ENCODE measurements at regions not wholly inside any gene's neighbourhood (a gene's known extent, or its start where the extent isn't known, plus 50 kb on each side); places are given as distances from the start of the nearest gene placed in this dataset.

DNA sequence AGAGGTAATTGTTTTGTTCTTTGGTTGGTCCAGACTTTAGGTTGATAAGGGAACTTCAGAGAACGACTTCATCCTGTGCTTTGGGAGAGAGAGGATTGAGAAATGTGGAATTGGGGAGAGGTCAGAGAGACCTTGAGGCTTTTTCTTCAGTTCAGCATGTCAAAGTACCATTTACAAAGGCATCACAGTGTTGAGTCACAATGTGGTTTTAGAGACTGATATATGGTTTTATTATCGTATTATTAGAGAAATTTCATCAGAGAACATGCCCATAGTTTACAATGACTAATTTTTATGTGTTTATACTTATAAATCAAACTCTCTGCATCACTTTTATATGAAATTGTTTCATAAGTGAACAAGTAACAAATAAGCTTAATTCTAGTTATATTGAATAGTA lies 626.6 kb downstream of the DSC3 start:
- no peak for DNase-seq

DNA sequence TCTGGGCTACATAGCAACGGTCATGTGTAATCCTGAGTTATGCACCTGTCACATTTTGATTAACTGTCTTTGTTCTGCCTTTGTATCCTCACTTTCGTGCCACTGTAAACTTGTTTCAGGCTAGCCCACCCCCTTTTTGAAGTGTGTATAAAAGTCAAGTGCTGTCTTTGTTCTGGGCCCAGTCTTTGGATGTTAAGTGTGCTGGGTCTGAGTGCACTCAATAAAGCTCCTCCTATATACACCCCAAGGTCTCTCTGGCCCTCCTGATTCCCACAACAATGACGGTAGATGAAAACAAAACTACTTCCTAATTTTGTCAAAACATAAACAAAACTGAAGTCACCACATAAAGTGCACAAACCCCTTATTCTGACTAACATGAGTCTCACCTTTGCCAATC lies 633.4 kb downstream of the DSC3 start:
- no peak for DNase-seq

DNA sequence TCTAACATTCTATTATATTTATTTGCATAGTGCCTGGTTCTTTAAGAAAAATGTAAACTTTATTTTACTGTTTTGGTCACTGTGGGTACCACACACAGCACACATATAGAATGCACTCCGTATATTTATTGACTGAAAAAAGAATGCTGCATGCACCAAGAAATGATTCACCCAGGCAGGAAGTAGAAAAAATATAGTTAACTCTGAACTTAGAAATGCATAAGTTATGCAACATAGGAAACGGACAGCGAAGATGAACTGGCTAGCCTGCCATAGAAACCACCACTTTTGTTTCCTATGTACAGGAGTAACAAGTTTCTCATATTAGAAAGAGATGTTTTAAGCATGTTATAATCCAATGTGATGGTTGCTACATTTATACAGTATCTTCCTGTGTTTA lies 635.8 kb downstream of the DSC3 start:
- DNase-seq = no peak

DNA sequence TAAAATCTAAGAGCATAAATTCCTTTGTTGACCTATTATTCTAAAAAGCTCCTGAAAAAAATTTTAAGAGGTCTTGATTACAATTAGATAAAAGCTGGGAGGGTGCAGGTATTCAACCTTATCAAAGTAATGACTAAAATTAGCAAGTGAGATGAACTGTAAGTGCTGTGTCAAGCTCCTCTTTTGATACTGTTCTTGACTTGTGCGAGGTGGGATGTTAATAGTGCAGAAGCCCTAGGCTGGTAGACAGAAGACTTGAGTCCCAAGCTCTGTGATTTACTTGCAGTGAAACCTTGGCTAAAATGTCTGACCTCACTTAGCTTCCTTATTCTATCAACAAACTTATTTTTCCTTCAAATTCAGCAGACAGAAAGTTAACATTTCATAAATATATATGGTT lies 637.5 kb downstream of the DSC3 start:
- DNase-seq = no peak

DNA sequence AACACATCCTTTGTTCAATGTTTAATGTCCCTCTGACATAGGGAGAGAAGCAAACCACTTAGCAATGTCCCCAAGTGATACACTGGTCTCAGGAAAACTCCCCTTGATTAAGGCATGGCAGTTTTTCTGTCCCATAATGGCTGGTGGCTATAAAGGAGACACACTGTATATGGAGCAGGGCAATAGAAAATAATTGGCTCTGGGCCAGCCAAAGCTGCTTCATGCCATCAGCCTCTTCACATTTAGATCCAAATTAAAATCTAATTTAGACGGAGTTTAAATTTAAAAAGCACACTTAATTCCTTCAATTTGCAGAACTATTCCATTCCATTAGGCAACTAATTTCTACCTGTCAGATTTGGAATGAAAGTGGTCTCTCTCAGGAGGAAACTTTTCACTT lies 638.1 kb downstream of the DSC3 start:
- no peak for DNase-seq

DNA sequence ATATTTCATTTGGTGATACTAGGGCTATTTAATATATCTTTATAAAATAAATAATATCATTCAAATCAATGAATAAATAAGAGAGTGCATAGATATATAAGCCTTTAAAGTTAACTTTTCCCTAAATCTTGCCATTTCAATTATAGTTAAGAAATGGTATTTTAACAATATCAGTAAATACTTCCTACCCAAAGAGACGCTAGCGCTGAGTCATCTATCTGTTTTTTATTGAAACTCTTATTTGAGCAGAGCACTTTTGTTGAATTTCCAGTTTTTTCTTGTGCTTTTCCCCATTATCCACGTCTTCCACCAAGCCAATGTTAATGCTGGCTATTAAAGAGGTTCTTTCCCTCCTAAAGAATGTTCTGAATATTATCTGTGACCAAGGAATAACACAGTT lies 639.3 kb downstream of the DSC3 start:
- DNase-seq = no peak

DNA sequence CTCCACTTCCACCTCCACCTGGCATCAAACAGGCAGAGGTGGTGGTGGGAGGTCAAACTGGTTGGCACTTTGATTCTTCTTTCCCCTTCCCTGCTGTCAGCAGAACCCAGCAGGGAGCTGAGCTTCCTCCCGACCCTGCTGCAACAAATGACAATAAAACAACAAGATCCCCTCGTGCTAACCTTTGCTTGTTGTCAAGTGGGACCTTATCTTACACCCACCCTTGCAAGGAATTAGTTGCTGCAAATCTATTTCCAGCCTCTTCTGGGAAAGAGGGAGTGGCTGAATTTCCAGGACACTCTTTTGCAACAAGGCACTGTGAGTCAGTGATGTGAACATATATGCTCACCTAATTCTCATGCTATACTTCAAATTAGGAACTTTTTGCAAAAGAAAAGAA lies 655.1 kb downstream of the DSC3 start:
- no peak for DNase-seq

DNA sequence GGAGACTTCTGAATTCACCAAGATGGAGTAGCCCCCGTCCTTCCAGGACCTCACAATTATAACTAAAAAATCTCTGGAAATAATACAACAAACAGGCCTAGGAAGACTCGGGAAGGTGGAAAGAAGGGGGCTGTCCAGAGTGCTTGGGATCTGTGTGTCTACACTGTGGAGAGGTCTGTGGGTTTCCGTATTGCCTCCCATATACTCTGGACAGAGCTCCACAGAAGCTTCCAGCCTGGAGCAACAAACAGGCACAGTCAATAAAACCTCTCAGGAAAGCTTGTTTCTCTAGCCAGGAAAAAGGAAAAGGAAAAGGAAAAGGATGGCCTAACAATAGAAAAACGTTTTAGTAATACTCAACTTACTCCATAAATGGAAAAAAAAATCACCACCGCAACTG lies 655.9 kb downstream of the DSC3 start:
- no peak for DNase-seq

DNA sequence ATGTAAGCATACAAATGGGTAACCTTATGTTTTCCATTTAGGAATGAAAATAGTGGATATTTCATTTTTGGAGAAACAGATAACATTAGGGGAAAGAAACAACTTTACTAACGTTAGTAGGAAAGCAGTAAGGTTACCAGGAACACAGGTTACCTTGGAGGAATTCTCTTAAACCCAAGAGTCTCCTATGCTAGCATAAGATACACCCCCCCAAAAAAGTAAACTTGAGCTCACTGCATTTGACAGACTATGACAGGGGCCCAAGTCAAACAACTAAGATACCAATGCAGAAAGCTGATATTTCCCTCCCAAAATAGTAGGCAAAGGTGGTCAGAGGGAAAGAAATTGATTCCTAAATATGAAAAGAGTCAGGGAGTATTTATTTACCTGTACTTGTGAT lies 656.9 kb downstream of the DSC3 start:
- DNase-seq = no peak

DNA sequence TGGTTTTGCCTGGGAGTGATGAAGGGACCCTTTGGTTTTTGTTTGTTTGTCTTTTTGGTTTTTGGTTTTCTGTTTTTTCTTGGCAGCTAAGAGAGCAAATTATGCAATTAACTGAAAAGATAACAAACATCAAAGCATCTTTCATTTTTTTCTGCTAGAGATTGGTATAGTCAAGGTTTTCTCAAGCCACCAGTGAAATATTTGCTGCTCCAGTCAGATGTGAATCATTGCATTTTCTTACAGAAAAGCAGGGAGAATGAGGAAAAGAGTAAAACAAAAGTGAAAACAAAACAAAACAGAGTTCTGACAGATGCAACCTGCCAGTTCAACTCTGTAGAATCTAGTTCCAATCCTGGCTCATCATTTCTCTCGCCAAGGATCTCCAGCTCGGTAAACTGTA lies 660.7 kb downstream of the DSC3 start:
- DNase-seq = no peak

DNA sequence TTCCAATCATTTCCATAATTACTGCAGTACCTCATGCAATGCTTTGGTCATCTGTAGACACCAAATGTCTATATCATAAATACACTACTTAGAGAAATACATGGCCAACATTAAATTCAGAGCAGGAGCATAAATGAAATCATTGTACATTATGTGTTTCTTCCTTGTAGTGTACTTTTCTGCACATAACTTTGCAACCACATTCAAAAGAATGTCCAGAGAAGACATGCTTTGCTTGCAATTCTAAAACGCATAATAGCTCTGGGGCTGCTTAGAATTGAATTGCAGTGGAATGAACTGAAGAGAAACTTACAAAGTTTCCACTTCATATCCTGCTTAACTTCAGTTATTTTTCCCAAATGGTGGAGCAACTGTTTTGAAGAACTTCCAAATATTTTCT lies 664.4 kb downstream of the DSC3 start:
- DNase-seq = no peak

DNA sequence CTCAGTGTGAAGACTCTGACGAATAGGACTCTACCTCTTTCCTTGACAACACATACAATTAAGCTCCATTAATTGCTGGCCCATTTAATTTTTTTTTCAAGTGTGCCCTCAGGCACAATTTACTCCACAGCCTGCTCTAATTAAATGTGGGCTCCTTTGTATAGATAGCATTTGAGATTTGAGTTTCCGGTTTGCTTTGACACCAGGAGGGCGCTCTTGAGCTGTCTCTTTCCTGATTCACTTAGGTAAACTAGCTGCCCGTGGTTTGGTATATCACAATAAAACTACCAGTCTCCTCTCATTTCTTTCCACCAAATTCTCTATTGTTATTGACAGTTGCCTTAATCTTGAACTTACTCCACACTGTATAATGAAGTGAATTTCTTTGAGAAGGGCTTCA lies 666.0 kb downstream of the DSC3 start:
- no peak for DNase-seq

DNA sequence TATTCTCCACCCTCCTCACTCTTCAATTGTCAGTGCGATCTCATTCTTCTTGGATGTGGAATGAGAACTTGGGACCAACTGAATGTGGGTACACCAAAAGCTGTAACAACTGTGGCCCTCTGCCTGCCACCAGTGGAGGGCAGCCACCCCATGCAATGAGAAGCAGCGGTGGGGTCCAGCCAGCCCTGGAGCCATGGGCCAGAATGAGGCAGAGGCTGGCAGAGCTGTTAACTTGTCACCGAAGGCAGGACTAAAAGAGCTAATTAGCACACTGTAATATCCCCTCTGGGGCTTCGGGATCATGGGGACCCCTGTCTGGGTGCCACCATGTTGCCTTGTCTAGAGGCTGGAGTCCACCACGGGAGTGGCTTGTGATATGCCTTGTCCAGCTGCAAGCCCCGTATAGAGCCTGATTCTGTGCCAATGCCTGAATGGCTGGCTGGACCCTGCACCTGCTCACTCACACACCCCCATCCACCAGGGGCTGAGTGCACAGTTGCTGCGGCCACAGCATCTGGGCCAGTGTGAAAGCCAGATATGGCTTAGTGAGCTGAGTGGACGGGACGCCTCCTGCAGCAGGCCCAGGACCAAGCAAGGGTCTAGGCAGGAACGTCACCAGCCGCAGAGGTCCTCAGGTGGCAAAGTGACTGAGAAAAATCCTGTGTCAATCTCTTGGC lies 680.5 kb downstream of the DSC3 start:
- DNase-seq = no peak

DNA sequence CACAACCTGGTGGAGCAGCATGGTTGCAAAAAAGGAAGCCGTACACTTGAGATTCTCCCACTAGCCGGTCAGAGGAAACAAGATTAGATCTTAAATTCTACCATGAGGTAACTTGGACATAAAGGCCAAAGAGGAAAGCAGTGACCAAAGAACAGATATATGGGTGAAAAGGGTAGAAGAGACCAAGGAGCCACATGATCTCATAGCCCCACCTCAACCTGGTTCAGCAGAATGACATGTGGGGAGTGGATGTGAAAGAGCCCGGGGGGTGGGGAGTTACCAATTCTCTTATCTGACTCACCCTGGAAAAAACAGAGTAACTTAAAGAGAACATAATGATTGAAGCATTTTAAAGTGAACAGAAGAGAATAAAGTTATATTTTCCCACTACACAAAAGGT lies 683.0 kb downstream of the DSC3 start:
- DNase-seq = no peak

DNA sequence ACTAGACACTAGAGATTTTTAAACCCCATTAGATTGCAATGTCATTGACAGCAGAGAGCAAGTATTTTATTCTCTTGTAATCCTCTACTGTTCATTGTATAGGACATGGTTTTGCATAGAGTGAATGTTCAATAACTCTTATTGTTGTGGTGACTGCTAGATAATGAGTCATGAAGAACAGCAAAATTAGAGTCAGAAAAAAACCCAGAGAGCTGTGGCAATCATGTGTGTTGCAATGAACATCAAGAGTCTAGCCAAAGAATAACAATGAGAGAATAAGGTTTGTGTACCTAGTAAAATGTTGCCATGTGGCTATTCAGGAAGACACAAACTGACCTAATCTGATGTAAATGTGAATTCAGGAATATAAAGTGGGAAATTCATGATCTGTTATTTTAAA lies 684.0 kb downstream of the DSC3 start:
- no peak for DNase-seq

DNA sequence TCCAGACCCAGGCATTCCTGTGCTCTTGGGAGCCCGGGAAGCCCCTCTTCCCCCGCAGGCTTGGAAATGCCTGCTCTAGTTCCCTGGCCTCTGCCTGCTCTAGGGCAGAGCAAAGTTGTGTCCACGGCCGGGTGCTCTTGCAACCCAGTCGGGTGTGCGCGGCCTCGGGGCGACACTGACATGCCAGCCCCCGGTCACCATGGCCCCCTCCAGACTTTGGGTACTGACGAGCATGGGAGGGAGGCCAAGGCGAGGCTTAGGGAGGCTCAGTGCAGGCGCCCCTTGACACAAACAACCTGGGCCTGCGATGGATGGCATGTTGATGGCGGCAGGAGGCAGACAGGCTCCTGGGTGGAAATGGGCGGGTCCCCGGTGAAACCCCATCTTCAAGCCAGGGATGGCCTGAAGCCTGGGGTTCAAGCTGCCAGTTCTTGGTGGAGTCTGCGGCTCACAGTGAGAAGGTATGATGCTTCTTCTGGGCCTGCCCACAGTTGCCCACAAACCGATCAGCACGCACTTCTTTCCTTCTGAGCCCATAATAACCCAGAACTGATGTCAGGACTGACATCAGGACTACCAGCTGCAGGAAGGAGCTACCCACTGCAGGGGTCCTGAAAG lies 689.9 kb downstream of the DSC3 start:
- no peak for DNase-seq

DNA sequence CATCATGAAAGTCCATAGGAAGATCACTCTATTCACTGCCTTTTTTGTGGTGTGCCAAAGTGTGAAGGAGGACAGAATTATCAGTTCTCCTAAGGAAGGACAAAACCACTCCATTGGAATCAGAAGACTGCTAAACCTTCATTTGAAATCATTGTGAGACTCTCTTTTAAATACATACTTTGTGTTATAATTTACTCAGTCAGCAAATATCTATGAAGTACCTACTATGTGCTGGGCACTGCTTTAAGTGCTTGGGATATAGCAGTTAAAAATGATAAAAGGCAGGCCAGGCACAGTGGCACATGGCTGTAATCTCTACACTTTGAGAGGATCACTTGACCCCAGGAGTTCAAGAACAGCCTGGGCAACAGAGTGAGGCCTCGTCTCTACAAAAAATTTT lies 692.3 kb downstream of the DSC3 start:
- DNase-seq = no peak

DNA sequence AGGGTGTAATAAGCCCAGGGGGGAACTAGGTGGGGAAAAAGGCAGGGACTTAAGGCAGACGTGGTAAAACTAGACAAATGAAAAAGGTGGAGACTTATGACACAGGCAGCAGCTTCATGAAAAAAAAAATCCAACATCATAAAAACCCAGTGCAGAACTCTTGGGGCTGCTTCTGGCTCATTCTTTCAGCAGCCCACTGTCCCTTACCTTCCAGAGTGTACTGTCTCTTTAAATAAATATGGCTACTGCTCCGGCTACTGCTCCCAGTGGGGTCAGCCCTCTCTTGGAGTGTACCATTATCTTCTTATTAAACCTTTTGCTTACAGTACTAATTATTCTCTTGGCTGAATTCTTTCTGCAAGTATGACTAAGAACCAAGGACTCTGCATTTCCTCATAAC lies 699.5 kb downstream of the DSC3 start:
- DNase-seq = no peak

DNA sequence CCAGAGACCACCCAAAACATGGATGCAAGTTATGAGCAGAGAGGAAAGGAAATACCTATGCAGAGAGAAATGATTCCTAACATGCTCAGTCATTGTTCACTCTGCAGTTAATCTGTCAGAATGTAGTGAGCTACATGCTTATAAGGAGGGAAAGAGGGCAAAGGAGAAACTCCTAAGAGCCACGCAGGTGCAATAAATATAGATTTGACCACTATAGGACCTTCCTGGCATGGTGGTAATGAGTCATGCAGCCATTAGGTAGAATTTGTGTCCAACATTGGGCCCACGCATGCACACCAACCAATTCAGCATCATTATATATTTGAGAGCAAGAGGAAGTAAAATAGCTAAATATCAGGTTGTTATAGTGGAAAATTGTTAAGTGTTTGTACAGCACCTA lies 699.9 kb downstream of the DSC3 start:
- no peak for DNase-seq

DNA sequence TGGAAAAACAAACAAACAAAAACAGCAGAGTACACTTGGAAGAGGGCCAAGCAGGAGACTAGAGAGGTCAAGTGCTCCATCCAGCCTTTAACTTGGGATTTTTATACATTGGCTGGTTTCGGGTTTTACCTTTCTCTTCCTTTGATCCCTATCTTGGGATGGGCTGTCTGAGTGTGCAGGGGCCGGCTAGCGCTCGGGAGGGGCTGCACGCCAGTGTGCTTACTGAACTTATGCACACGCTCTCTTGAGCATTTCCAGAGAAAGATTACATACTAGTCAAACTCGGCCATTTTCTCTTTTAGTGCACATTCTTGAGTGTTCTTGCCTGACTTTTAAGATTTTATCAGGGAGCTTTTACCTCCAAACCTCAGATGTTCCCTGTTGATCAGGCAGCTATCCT lies 707.8 kb downstream of the DSC3 start:
- DNase-seq = no peak

DNA sequence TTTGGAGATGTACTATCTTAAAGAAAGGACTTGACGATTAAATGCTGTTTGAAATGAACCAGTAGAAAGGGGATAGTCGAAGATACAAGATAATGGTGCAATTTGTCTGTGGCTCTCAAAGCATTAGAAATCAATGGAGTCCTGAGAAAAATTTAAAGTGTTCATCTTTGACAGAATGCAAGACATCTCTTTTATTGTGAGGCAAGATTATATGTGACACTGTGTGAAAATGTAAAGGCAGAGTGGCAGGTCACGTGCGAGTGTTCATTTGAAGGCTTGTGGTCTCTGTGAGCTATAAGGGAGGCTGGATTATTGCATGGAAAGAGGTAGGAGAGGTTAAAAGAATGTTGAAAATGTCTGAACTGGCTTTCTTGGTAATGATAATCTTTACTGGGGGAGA lies 709.2 kb downstream of the DSC3 start:
- no peak for DNase-seq

DNA sequence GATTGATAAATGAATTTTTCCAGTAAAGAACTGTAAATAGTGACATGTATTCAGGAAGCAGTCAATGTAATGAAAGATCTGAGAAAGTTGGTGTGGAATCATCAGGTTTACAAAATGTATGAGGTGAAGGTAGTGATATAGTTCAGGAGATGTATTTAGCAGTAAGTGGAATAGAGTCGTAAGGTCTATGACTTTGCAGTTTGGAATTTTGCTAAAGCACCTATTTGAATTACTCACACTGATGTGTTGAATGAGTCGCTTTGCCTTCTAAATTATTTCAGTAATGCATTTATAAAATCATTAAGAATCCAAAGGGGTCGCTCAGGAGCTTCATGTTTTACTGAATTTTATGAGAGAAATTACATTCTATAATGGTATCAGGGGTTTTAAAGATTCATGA lies 713.7 kb downstream of the DSC3 start:
- DNase-seq = no peak

DNA sequence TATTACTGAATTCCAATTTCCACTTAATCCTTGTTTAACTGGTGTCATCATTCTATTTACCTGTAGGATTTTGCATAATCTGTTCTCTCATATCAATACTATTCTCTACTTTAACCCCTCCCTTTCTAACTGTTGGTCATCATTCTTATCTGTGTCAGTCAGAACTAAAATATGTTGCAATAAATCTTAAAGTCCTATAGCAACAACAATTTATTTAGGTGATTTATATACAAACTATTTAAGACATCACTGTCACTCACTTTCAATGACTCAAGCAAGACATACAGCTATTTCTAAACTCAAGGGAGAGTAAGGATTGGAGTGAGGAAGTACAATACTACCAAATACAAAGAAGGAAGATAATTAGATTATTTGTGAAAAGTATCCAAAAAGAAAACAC lies 740.4 kb downstream of the DSC3 start:
- DNase-seq = no peak

DNA sequence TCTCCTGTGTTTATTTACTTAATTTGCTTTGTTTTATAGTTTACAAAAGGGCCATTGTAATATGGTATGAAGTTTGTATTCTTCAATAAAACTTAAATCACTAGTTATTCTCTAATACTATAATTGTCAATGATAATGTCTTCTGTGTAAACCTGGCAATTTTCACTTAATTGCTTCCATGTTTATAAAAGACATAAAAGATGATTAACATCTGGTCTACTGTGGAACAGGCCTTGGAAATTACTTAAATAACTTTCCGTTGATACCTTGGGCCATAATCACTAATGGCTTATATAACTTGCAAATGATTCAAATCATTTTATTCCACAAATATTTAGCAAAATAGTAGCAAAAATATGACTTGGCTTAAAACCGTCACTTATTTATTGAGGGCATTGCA lies 743.8 kb downstream of the DSC3 start:
- no peak for DNase-seq

DNA sequence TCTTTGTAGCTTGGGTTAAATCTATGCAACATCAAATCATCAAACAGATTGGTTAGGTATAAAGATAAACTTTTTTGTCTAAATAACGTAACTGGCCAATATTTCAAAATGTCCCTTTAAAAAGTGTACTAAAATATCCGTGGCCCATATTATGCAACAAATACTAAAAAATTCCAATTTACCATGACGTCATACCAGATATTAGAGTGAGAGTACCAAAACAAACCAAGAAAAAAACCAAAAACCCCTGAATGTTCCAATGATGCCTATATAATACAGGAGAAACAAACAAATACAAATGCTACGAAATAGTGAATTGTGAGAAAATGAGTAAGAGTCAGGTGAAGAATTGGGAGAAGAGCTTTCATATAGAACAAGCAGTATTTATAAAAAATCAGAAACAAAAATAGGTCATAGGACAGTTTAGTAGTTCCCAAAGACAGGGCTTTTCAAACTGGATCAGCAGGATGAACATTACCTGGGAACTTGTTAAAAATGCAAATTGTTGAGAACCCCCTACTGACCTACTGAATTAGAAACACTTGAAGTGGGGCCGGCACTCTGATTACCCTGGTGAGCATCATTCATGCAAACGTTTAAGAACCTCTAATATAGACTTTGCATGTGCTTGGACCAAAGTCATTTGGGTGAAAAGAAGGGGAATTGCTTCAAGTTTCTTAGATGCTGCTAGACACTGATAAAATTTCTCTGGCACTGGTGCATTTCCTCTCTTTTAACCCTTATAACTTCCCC lies 753.7 kb downstream of the DSC3 start:
- no peak for DNase-seq

Data from NCI-H2107 (cell line).